IPS DF 4.7 (cell line): ENCODE measurements at regions not wholly inside any gene's neighbourhood (a gene's known extent, or its start where the extent isn't known, plus 50 kb on each side); places are given as distances from the start of the nearest gene placed in this dataset.

ENCODE experiments used
- DNase-seq: peaks from one replicate; pipeline ENCODE4 v3.0.0-alpha.2; 2013; ENCODE audit warnings: low spot score; ENCODE audit errors: extremely low read depth

- no peak for DNase-seq
Observed at GRCh38 chr9:71590362-71590761, 178.0 kb downstream of the CEMIP2 start.

- DNase-seq = no peak
Observed at GRCh38 chr9:71589612-71590011, 178.7 kb downstream of the CEMIP2 start.

- no peak for DNase-seq
Observed at GRCh38 chr9:71587576-71588362, 180.5 kb downstream of the CEMIP2 start.

GRCh38 chr9:71583792-71584191 is 184.5 kb downstream of the CEMIP2 start:
- no peak for DNase-seq

- DNase-seq = no peak
Observed at GRCh38 chr9:71582347-71582746, 186.0 kb downstream of the CEMIP2 start.

- no peak for DNase-seq
Observed at GRCh38 chr9:71581101-71581500, 187.2 kb downstream of the CEMIP2 start.

GRCh38 chr9:71571186-71571585 is 197.1 kb downstream of the CEMIP2 start:
- DNase-seq = no peak

- no peak for DNase-seq
Observed at GRCh38 chr9:71567890-71568289, 200.4 kb downstream of the CEMIP2 start.

- DNase-seq = no peak
Observed at GRCh38 chr9:71562140-71562539, 206.2 kb downstream of the CEMIP2 start.

GRCh38 chr9:71557310-71557709 is 211.0 kb downstream of the CEMIP2 start:
- DNase-seq = no peak

- DNase-seq = no peak
Observed at GRCh38 chr9:71552480-71552879, 215.8 kb downstream of the CEMIP2 start.

GRCh38 chr9:71549023-71549422 is 219.3 kb downstream of the CEMIP2 start:
- DNase-seq = no peak

GRCh38 chr9:71544464-71544863 is 223.8 kb downstream of the CEMIP2 start:
- no peak for DNase-seq

GRCh38 chr9:71541436-71541835 is 226.9 kb downstream of the CEMIP2 start:
- no peak for DNase-seq

- no peak for DNase-seq
Observed at GRCh38 chr9:71524996-71525580, 243.2 kb downstream of the CEMIP2 start.

GRCh38 chr9:71524516-71524915 is 243.8 kb downstream of the CEMIP2 start:
- DNase-seq = no peak

GRCh38 chr9:71521132-71521531 is 247.2 kb downstream of the CEMIP2 start:
- DNase-seq = no peak

- no peak for DNase-seq
Observed at GRCh38 chr9:71519098-71519696, 249.1 kb downstream of the CEMIP2 start.

GRCh38 chr9:71518045-71518827 is 250.1 kb downstream of the CEMIP2 start:
- DNase-seq = no peak

GRCh38 chr9:71515626-71516025 is 252.7 kb downstream of the CEMIP2 start:
- DNase-seq = no peak

GRCh38 chr9:71515107-71515506 is 253.2 kb downstream of the CEMIP2 start:
- no peak for DNase-seq
